NCI-H2171 (cell line): ENCODE measurements at regions not wholly inside any gene's neighbourhood (a gene's known extent, or its start where the extent isn't known, plus 50 kb on each side); places are given as distances from the start of the nearest gene placed in this dataset.
"Not testable (repeated sequence)": the region's sequence is repeated elsewhere in the genome, so short reads cannot be mapped to it uniquely, and the experiment has no call there.

Source experiments
- DNase-seq: peaks from one replicate; lab custom pipeline; 2025; lab: John Stamatoyannopoulos, UW

- DNase-seq: no peak
Measured at GRCh38 chr3:31100519-31100918, 206.1 kb upstream of the GADL1 start.

- DNase-seq: not testable (repeated sequence)
Measured at GRCh38 chr3:31101285-31101684, 206.8 kb upstream of the GADL1 start.

- no peak for DNase-seq
Measured at GRCh38 chr3:31102196-31102879, 207.9 kb upstream of the GADL1 start.

GRCh38 chr3:31103181-31103580, 208.7 kb upstream of the GADL1 start:
- DNase-seq: no peak

GRCh38 chr3:31103623-31104180, 209.2 kb upstream of the GADL1 start:
- no peak for DNase-seq

- DNase-seq: no peak
Measured at GRCh38 chr3:31105011-31105410, 210.6 kb upstream of the GADL1 start.

- no peak for DNase-seq
Measured at GRCh38 chr3:31105438-31106077, 211.1 kb upstream of the GADL1 start.

- DNase-seq: no peak
Measured at GRCh38 chr3:31106204-31106603, 211.7 kb upstream of the GADL1 start.

GRCh38 chr3:31106912-31107311, 212.5 kb upstream of the GADL1 start:
- no peak for DNase-seq

GRCh38 chr3:31114929-31115283, 220.4 kb upstream of the GADL1 start:
- DNase-seq: no peak

- not testable (repeated sequence) for DNase-seq
Measured at GRCh38 chr3:31115531-31115930, 221.1 kb upstream of the GADL1 start.

GRCh38 chr3:31116651-31117050, 222.2 kb upstream of the GADL1 start:
- no peak for DNase-seq

GRCh38 chr3:31117854-31118253, 223.4 kb upstream of the GADL1 start:
- no peak for DNase-seq

GRCh38 chr3:31124373-31124772, 229.9 kb upstream of the GADL1 start:
- no peak for DNase-seq

- no peak for DNase-seq
Measured at GRCh38 chr3:31125413-31126020, 231.1 kb upstream of the GADL1 start.

GRCh38 chr3:31129241-31129640, 234.8 kb upstream of the GADL1 start:
- no peak for DNase-seq

- no peak for DNase-seq
Measured at GRCh38 chr3:31132132-31132769, 237.8 kb upstream of the GADL1 start.

- DNase-seq: no peak
Measured at GRCh38 chr3:31133541-31133940, 239.1 kb upstream of the GADL1 start.

- DNase-seq: no peak
Measured at GRCh38 chr3:31135546-31135945, 241.1 kb upstream of the GADL1 start.

- no peak for DNase-seq
Measured at GRCh38 chr3:31137718-31138465, 243.4 kb upstream of the GADL1 start.

GRCh38 chr3:31140470-31140869, 246.0 kb upstream of the GADL1 start:
- no peak for DNase-seq

- no peak for DNase-seq
Measured at GRCh38 chr3:31142139-31142538, 247.7 kb upstream of the GADL1 start.
